Vagina (tissue), 2 donors: ENCODE measurements at regions not wholly inside any gene's neighbourhood (a gene's known extent, or its start where the extent isn't known, plus 50 kb on each side); places are given as distances from the start of the nearest gene placed in this dataset.

ENCODE experiments used
- CTCF ChIP-seq, 3 experiments: fragments of 450-650 bp in 2 of 3; fragments of 200-600 bp in 1 of 3; sonication (generic) in 1 of 3; IDR thresholded peaks; one replicate each; pipeline ENCODE4 v1.5.1; 2017 to 2019; ENCODE audit warnings: antibody characterized with exemption in 3 of 3, mild to moderate bottlenecking in 2 of 3, moderate library complexity in 2 of 3
- POLR2A ChIP-seq, 2 donors: fragments of 450-650 bp; IDR thresholded peaks; one replicate each; pipeline ENCODE4 v1.6.1; 2017; ENCODE audit warnings: antibody characterized with exemption in 2 of 2, mild to moderate bottlenecking in 2 of 2, moderate library complexity in 2 of 2
- POLR2AphosphoS5 ChIP-seq, 2 donors: sonication (generic); formaldehyde crosslinking; IDR thresholded peaks; one replicate each; pipeline ENCODE4 v1.9.0; 2017; ENCODE audit warnings: antibody characterized with exemption in 2 of 2, mild to moderate bottlenecking in 2 of 2, low read depth in 1 of 2; ENCODE audit not compliant: insufficient read depth in 1 of 2

GRCh38 chr3:193168931-193169330 lies 72.1 kb upstream of the PLAAT1 start:
- no peak for TF ChIP-seq CTCF (IDR thresholded peaks at IDR 0.05)
- no peak for TF ChIP-seq POLR2AphosphoS5 (IDR thresholded peaks at IDR 0.05; ENCODE audit: insufficient read depth in 1 of 2, low read depth in 1 of 2)
- no peak for TF ChIP-seq POLR2A (IDR thresholded peaks at IDR 0.05)
